MM.1S (cell line): ENCODE measurements at regions not wholly inside any gene's neighbourhood (a gene's known extent, or its start where the extent isn't known, plus 50 kb on each side); places are given as distances from the start of the nearest gene placed in this dataset.

Source experiments
- EZH2 ChIP-seq: fragments of 300-600 bp; sonication (generic); optimal IDR thresholded peaks from 2 replicates; pipeline ENCODE3; 2017; ENCODE audit warnings: low read depth, mild to moderate bottlenecking, antibody characterized with exemption, low read length, mixed read lengths
- TF ChIP-seq, protein P1 (sequence below): fragments of 300-600 bp; sonication (generic); IDR thresholded peaks from 2 replicates; pipeline ENCODE4 v1.5.1; 2016; ENCODE audit warnings: antibody characterized with exemption, low read length, mixed read lengths

DNA sequence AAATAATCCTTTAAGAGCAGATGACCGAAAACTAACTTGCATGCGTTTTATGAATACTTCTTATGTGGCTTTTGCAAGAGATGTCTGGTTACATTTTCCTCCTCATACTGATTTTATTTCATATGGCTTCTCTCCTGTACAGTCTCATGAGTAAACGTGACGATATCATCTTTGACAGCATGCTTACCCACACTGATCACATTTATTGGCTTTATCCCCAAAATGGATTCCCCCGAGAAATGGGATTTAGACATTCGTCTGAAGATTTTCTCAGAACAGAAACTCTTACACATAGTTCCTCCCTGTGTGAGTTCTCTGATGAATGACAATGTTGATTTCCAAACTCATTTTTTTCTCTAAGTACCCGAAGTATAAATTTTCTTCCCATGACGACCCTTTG is 939.7 kb upstream of the LCORL start:
- TF ChIP-seq, protein P1, sequence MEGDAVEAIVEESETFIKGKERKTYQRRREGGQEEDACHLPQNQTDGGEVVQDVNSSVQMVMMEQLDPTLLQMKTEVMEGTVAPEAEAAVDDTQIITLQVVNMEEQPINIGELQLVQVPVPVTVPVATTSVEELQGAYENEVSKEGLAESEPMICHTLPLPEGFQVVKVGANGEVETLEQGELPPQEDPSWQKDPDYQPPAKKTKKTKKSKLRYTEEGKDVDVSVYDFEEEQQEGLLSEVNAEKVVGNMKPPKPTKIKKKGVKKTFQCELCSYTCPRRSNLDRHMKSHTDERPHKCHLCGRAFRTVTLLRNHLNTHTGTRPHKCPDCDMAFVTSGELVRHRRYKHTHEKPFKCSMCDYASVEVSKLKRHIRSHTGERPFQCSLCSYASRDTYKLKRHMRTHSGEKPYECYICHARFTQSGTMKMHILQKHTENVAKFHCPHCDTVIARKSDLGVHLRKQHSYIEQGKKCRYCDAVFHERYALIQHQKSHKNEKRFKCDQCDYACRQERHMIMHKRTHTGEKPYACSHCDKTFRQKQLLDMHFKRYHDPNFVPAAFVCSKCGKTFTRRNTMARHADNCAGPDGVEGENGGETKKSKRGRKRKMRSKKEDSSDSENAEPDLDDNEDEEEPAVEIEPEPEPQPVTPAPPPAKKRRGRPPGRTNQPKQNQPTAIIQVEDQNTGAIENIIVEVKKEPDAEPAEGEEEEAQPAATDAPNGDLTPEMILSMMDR: no peak
- TF ChIP-seq EZH2: no peak
